Neural cell (in vitro differentiated cells): ENCODE measurements at regions not wholly inside any gene's neighbourhood (a gene's known extent, or its start where the extent isn't known, plus 50 kb on each side); places are given as distances from the start of the nearest gene placed in this dataset.
"Not testable (repeated sequence)": the region's sequence is repeated elsewhere in the genome, so short reads cannot be mapped to it uniquely, and the experiment has no call there.

Experiments used
- H2AFZ ChIP-seq: fragments of 200-600, 300-800 bp; sonication (generic), shearing (Covaris generic); 2 replicates; pipeline ENCODE4 v1.6.0; 2014; ENCODE audit warnings: low read depth, mild to moderate bottlenecking, antibody characterized with exemption, low read length, moderate library complexity
- H3F3A ChIP-seq: fragments of 200-600 bp; shearing (Covaris generic); 2 replicates; pipeline ENCODE4 v1.6.1; 2016; ENCODE audit warnings: mild to moderate bottlenecking, moderate library complexity, mixed read lengths, antibody characterized with exemption, low read length; ENCODE audit not compliant: insufficient read depth, poor library complexity, severe bottlenecking
- H3K27ac ChIP-seq: fragments of 200-600, 300-800 bp; sonication (generic), shearing (Covaris generic); 2 replicates; pipeline ENCODE4 v1.5.1; 2014; ENCODE audit warnings: mild to moderate bottlenecking, low read length, moderate library complexity
- H3K27me3 ChIP-seq: fragments of 300-800, 200-600 bp; sonication (generic), shearing (Covaris generic); 2 replicates; pipeline ENCODE4 v1.6.0; 2014; ENCODE audit warnings: mild to moderate bottlenecking, low read depth, low read length, moderate library complexity; ENCODE audit not compliant: insufficient read depth
- H3K36me3 ChIP-seq: fragments of 300-800, 200-600 bp; sonication (generic), shearing (Covaris generic); 2 replicates; pipeline ENCODE4 v1.5.1; 2014; ENCODE audit warnings: mild to moderate bottlenecking, antibody characterized with exemption, low read length, moderate library complexity; ENCODE audit not compliant: insufficient read depth
- H3K4me2 ChIP-seq: fragments of 300-800, 200-600 bp; sonication (generic), shearing (Covaris generic); 2 replicates; pipeline ENCODE4 v1.6.0; 2014; ENCODE audit warnings: mild to moderate bottlenecking, low read length
- H3K4me3 ChIP-seq: fragments of 300-800, 200-600 bp; sonication (generic), shearing (Covaris generic); 2 replicates; pipeline ENCODE4 v1.5.1; 2014; ENCODE audit warnings: mild to moderate bottlenecking, low read length, moderate library complexity
- H3K79me2 ChIP-seq: fragments of 200-600 bp; shearing (Covaris generic); replicated peaks from 2 replicates; pipeline ENCODE4 v1.6.0; 2014; ENCODE audit warnings: mild to moderate bottlenecking, low read length, moderate library complexity; ENCODE audit not compliant: insufficient read depth
- H3K9ac ChIP-seq: fragments of 300-800, 200-600 bp; sonication (generic), shearing (Covaris generic); 2 replicates; pipeline ENCODE4 v1.6.1; 2016; ENCODE audit warnings: mild to moderate bottlenecking, low read length, mixed read lengths
- H3K9me2 ChIP-seq: fragments of 200-600 bp; shearing (Covaris generic); 2 replicates; pipeline ENCODE4 v1.6.1; 2016; ENCODE audit warnings: mild to moderate bottlenecking, low read length, mixed read lengths; ENCODE audit not compliant: insufficient read depth
- H3K9me3 ChIP-seq: fragments of 200-600, 300-800 bp; sonication (generic), shearing (Covaris generic); 2 replicates; pipeline ENCODE4 v1.6.1; 2016; ENCODE audit warnings: mild to moderate bottlenecking, mixed run types, low read length, moderate library complexity, mixed read lengths
- H4K20me1 ChIP-seq: fragments of 200-600 bp; shearing (Covaris generic); 2 replicates; pipeline ENCODE4 v1.6.1; 2016; ENCODE audit warnings: mild to moderate bottlenecking, mixed run types; ENCODE audit not compliant: insufficient read depth
- EP300 ChIP-seq: fragments of 450-650 bp; conservative IDR thresholded peaks from 2 replicates; pipeline ENCODE4 v1.6.1; 2014; ENCODE audit warnings: antibody characterized with exemption, mild to moderate bottlenecking, moderate library complexity; ENCODE audit not compliant: poor library complexity, severe bottlenecking
- EZH2 ChIP-seq: fragments of 200-600, 300-800 bp; shearing (Covaris generic), sonication (generic); IDR thresholded peaks from 2 replicates; pipeline ENCODE4 v1.6.1; 2014; ENCODE audit warnings: antibody characterized with exemption, low read length, borderline replicate concordance, mild to moderate bottlenecking; ENCODE audit not compliant: insufficient read depth, poor library complexity, severe bottlenecking
- MXI1 ChIP-seq: fragments of 450-650 bp; conservative IDR thresholded peaks from 2 replicates; pipeline ENCODE4 v1.6.1; 2014; ENCODE audit warnings: antibody characterized with exemption, mild to moderate bottlenecking; ENCODE audit not compliant: poor library complexity, severe bottlenecking
- POLR2AphosphoS5 ChIP-seq: IDR thresholded peaks from 2 replicates; pipeline ENCODE4 v1.6.1; 2012
- RAD21 ChIP-seq: fragments of 450-650 bp; conservative IDR thresholded peaks from 2 replicates; pipeline ENCODE4 v1.6.1; 2014; ENCODE audit warnings: antibody characterized with exemption, mild to moderate bottlenecking, moderate library complexity
- SMC3 ChIP-seq: fragments of 450-650 bp; conservative IDR thresholded peaks from 2 replicates; pipeline ENCODE4 v1.6.1; 2014; ENCODE audit warnings: antibody characterized with exemption, mild to moderate bottlenecking, moderate library complexity; ENCODE audit not compliant: poor library complexity
- TAF1 ChIP-seq: IDR thresholded peaks from 2 replicates; pipeline ENCODE4 v1.6.1; 2012; ENCODE audit warnings: low read depth
- TF ChIP-seq, protein P1 (sequence below): IDR thresholded peaks from 2 replicates; pipeline ENCODE4 v1.6.1; 2012; ENCODE audit warnings: borderline replicate concordance
- TF ChIP-seq, protein P2 (sequence below): fragments of 450-650 bp; IDR thresholded peaks from 2 replicates; pipeline ENCODE4 v1.5.1; 2014; ENCODE audit warnings: antibody characterized with exemption, mild to moderate bottlenecking, moderate library complexity; ENCODE audit not compliant: poor library complexity, severe bottlenecking

DNA sequence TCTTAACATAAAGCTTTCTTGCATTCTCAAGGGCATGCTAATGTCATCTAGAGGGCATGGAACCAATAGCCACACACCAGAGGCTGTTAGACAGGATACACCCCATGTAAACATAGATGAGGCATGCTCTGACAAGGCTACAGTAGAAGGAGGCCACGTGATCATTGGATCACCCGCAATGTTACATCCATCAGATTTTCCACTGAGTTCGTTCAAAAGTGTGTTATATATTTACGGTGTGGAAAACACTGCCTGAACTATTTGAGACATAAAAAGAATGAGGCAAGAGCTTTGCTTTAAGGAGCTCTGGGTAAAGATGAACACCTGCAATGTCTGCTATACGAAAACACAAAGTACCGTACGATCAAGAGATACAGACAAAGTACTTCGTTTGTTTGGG is 817.5 kb upstream of the SLC10A2 start:
- peak overlapping the region; percentile 18 for H3K4me3 ChIP-seq

DNA sequence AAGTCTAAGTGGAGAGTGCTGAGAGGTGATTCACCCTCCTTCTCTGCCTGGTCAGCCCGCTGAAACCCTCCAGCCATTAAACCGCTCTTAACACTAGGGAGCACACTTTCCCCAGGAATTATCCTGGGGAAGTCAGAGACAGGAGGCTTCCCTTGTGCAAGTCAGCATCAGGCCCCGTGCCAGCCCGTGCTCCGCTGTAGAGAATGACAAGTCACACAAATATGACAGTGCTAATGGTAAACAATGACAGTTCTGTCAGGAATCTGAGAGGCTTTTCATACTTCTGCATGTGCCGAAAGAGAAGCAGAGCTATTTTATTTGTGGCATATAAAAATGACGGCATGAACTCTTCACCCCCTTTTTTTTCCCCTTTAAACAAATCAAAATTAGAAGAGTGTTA is 816.9 kb upstream of the SLC10A2 start:
- Histone ChIP-seq H3K9me3 (no peaks in the 10 kb centered on the region), H3K27me3 (no peaks in the 10 kb centered on the region), H3K9me2 (no peaks in the 10 kb centered on the region), H3K4me2 (no peak overlapping the region), H4K20me1 (no peaks in the 10 kb centered on the region), H2AFZ (no peak overlapping the region), H3F3A (peaks cover 11% of the 10 kb centered on the region), H3K79me2 (no peaks in the 10 kb centered on the region), H3K27ac (peak overlapping the region; percentile 40), H3K4me3 (peak overlapping the region; percentile 18), H3K36me3 (no peaks in the 10 kb centered on the region), H3K9ac (no peak overlapping the region)
- TF ChIP-seq RAD21 = peak; percentile 98
- TF ChIP-seq MXI1 = peak; percentile 51
- TF ChIP-seq TAF1 = no peak
- TF ChIP-seq EP300 = peak; percentile 100
- TF ChIP-seq POLR2AphosphoS5 = peak; percentile 100
- TF ChIP-seq, protein P1, sequence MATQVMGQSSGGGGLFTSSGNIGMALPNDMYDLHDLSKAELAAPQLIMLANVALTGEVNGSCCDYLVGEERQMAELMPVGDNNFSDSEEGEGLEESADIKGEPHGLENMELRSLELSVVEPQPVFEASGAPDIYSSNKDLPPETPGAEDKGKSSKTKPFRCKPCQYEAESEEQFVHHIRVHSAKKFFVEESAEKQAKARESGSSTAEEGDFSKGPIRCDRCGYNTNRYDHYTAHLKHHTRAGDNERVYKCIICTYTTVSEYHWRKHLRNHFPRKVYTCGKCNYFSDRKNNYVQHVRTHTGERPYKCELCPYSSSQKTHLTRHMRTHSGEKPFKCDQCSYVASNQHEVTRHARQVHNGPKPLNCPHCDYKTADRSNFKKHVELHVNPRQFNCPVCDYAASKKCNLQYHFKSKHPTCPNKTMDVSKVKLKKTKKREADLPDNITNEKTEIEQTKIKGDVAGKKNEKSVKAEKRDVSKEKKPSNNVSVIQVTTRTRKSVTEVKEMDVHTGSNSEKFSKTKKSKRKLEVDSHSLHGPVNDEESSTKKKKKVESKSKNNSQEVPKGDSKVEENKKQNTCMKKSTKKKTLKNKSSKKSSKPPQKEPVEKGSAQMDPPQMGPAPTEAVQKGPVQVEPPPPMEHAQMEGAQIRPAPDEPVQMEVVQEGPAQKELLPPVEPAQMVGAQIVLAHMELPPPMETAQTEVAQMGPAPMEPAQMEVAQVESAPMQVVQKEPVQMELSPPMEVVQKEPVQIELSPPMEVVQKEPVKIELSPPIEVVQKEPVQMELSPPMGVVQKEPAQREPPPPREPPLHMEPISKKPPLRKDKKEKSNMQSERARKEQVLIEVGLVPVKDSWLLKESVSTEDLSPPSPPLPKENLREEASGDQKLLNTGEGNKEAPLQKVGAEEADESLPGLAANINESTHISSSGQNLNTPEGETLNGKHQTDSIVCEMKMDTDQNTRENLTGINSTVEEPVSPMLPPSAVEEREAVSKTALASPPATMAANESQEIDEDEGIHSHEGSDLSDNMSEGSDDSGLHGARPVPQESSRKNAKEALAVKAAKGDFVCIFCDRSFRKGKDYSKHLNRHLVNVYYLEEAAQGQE = peak; percentile 89
- peak; percentile 94 for TF ChIP-seq SMC3
- TF ChIP-seq EZH2 = no peak
- TF ChIP-seq, protein P2, sequence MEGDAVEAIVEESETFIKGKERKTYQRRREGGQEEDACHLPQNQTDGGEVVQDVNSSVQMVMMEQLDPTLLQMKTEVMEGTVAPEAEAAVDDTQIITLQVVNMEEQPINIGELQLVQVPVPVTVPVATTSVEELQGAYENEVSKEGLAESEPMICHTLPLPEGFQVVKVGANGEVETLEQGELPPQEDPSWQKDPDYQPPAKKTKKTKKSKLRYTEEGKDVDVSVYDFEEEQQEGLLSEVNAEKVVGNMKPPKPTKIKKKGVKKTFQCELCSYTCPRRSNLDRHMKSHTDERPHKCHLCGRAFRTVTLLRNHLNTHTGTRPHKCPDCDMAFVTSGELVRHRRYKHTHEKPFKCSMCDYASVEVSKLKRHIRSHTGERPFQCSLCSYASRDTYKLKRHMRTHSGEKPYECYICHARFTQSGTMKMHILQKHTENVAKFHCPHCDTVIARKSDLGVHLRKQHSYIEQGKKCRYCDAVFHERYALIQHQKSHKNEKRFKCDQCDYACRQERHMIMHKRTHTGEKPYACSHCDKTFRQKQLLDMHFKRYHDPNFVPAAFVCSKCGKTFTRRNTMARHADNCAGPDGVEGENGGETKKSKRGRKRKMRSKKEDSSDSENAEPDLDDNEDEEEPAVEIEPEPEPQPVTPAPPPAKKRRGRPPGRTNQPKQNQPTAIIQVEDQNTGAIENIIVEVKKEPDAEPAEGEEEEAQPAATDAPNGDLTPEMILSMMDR = peak; percentile 94

More for the DNA sequence above, 817.5 kb upstream of the SLC10A2 start:
- Histone ChIP-seq H3K9me3 (no peaks in the 10 kb centered on the region), H3K4me2 (no peak overlapping the region), H3K9me2 (no peaks in the 10 kb centered on the region), H3K27ac (peak overlapping the region; percentile 40), H3K9ac (no peak overlapping the region), H2AFZ (no peak overlapping the region), H3F3A (peaks cover 11% of the 10 kb centered on the region), H3K79me2 (no peaks in the 10 kb centered on the region), H3K36me3 (no peaks in the 10 kb centered on the region), H3K27me3 (no peaks in the 10 kb centered on the region), H4K20me1 (no peaks in the 10 kb centered on the region)
- no peak for TF ChIP-seq TAF1
- TF ChIP-seq, protein P2 = no peak
- no peak for TF ChIP-seq MXI1
- TF ChIP-seq EP300 = no peak
- TF ChIP-seq RAD21 = no peak
- no peak for TF ChIP-seq SMC3
- TF ChIP-seq POLR2AphosphoS5 = no peak
- TF ChIP-seq, protein P1 = no peak
- TF ChIP-seq EZH2 = no peak

DNA sequence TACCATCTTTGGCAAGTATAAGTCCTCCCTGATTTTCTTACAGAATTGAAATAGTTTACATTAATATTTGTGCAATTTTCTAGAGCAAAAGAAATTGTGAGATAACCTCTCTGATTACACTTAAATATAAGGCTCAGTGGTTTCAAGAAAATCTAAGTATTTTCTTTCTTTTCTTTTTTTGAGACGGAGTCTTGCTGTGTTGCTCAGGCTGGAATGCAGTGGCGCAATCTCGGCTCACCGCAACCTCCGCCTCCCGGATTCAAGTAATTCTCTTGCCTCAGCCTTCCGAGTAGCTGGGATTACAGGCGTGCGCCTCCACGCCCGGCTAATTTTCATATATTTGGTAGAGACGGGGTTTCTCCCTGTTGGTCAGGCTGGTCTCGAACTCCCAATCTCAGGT is 813.9 kb upstream of the SLC10A2 start:
- H3K27ac ChIP-seq, H3K27me3 ChIP-seq, H2AFZ ChIP-seq, H3K9me2 ChIP-seq, H3K4me3 ChIP-seq, H3K36me3 ChIP-seq, H3K9ac ChIP-seq, H4K20me1 ChIP-seq, H3K9me3 ChIP-seq, H3K4me2 ChIP-seq, H3K79me2 ChIP-seq: not testable (repeated sequence)
- H3F3A ChIP-seq = peaks cover 11% of the 10 kb centered on the region
